ENCODE measurements at regions not wholly inside any gene's neighbourhood (a gene's known extent, or its start where the extent isn't known, plus 50 kb on each side); places are given as distances from the start of the nearest gene placed in this dataset.

GRCh38 chr2:2491964-2492363 is 160.9 kb upstream of the MYT1L start:
- Histone ChIP-seq H3K4me1 (ENCODE audit: control insufficient read depth in 1 of 2, low read depth in 2 of 2) (no peaks in the 10 kb centered on the region), H3K9me3 (no peaks in the 10 kb centered on the region), H3K27me3 (replicated peaks; ENCODE audit: insufficient read depth) (no peaks in the 10 kb centered on the region), H3K4me3 (no peak overlapping the region), H3K27ac (no peak overlapping the region), H3K36me3 (no peaks in the 10 kb centered on the region)
- ATAC-seq (ENCODE audit: insufficient number of reproducible peaks, low FRiP score, low read depth) (no peak), DNase-seq (ENCODE audit: low spot score) (no peak)
- no peak for TF ChIP-seq CTCF (IDR thresholded peaks at IDR 0.05)

- Histone ChIP-seq H3K9me3 (no peaks in the 10 kb centered on the region), H3K27me3 (replicated peaks; ENCODE audit: insufficient read depth) (no peaks in the 10 kb centered on the region), H3K4me1 (ENCODE audit: control insufficient read depth in 1 of 2, low read depth in 2 of 2) (no peaks in the 10 kb centered on the region), H3K36me3 (no peaks in the 10 kb centered on the region), H3K27ac (no peak overlapping the region), H3K4me3 (no peak overlapping the region)
- no peak for TF ChIP-seq CTCF (IDR thresholded peaks at IDR 0.05)
- DNase-seq (ENCODE audit: low spot score): no peak
- ATAC-seq (ENCODE audit: insufficient number of reproducible peaks, low FRiP score, low read depth): no peak
Observed at GRCh38 chr2:2484301-2484700, 153.2 kb upstream of the MYT1L start.

GRCh38 chr2:2482851-2483250 is 151.8 kb upstream of the MYT1L start:
- DNase-seq (ENCODE audit: low spot score): no peak
- no peak for TF ChIP-seq CTCF (IDR thresholded peaks at IDR 0.05)
- H3K27ac ChIP-seq: no peak overlapping the region
- H3K4me3 ChIP-seq: no peak overlapping the region
- ATAC-seq (ENCODE audit: insufficient number of reproducible peaks, low FRiP score, low read depth): no peak
- no peaks in the 10 kb centered on the region for H3K9me3 ChIP-seq
- H3K4me1 ChIP-seq (ENCODE audit: control insufficient read depth in 1 of 2, low read depth in 2 of 2): no peaks in the 10 kb centered on the region
- H3K36me3 ChIP-seq: no peaks in the 10 kb centered on the region
- no peaks in the 10 kb centered on the region for H3K27me3 ChIP-seq (replicated peaks; ENCODE audit: insufficient read depth)

- ATAC-seq (ENCODE audit: insufficient number of reproducible peaks, low FRiP score, low read depth) (no peak), DNase-seq (ENCODE audit: low spot score) (no peak)
- H3K4me3 ChIP-seq: no peak overlapping the region
- H3K27me3 ChIP-seq (replicated peaks; ENCODE audit: insufficient read depth): no peaks in the 10 kb centered on the region
- H3K36me3 ChIP-seq: no peaks in the 10 kb centered on the region
- TF ChIP-seq CTCF (IDR thresholded peaks at IDR 0.05): no peak
- H3K9me3 ChIP-seq: no peaks in the 10 kb centered on the region
- no peak overlapping the region for H3K27ac ChIP-seq
- no peaks in the 10 kb centered on the region for H3K4me1 ChIP-seq (ENCODE audit: control insufficient read depth in 1 of 2, low read depth in 2 of 2)
Observed at GRCh38 chr2:2472881-2473280, 141.8 kb upstream of the MYT1L start.

- no peak for ATAC-seq (ENCODE audit: insufficient number of reproducible peaks, low FRiP score, low read depth)
Observed at GRCh38 chr2:2472044-2472443, 141.0 kb upstream of the MYT1L start.

More at GRCh38 chr2:2472044-2472443, 141.0 kb upstream of the MYT1L start:
- Histone ChIP-seq H3K4me1 (ENCODE audit: control insufficient read depth in 1 of 2, low read depth in 2 of 2) (no peaks in the 10 kb centered on the region), H3K36me3 (no peaks in the 10 kb centered on the region), H3K27ac (no peak overlapping the region), H3K27me3 (replicated peaks; ENCODE audit: insufficient read depth) (no peaks in the 10 kb centered on the region), H3K4me3 (no peak overlapping the region), H3K9me3 (no peaks in the 10 kb centered on the region)
- no peak for TF ChIP-seq CTCF (IDR thresholded peaks at IDR 0.05)
- no peak for DNase-seq (ENCODE audit: low spot score)
